Muscle of leg (tissue), 3 donors: ENCODE measurements at regions not wholly inside any gene's neighbourhood (a gene's known extent, or its start where the extent isn't known, plus 50 kb on each side); places are given as distances from the start of the nearest gene placed in this dataset.
"Not testable (repeated sequence)": the region's sequence is repeated elsewhere in the genome, so short reads cannot be mapped to it uniquely, and the experiment has no call there.

Experiments used
- DNase-seq: peaks from one replicate; pipeline ENCODE4 v3.0.0; 2013
- H3K27ac ChIP-seq: one replicate; pipeline ENCODE4 v1.5.1; 2013; ENCODE audit warnings: mild to moderate bottlenecking, low read length, control low read depth
- H3K27me3 ChIP-seq: one replicate; pipeline ENCODE4 v1.6.1; 2013; ENCODE audit warnings: low read length; ENCODE audit not compliant: control insufficient read depth, insufficient read depth
- H3K36me3 ChIP-seq: one replicate; pipeline ENCODE4 v1.6.1; 2013; ENCODE audit warnings: low read length; ENCODE audit not compliant: control insufficient read depth, insufficient read depth
- H3K4me1 ChIP-seq: one replicate; pipeline ENCODE4 v1.6.1; 2013; ENCODE audit warnings: low read length; ENCODE audit not compliant: control insufficient read depth, insufficient read depth
- H3K4me3 ChIP-seq: one replicate; pipeline ENCODE4 v1.5.1; 2013; ENCODE audit warnings: low read length, control low read depth
- H3K9me3 ChIP-seq: replicated peaks from 2 replicates; pipeline ENCODE4 v1.6.1; 2013; ENCODE audit warnings: low read depth, low read length; ENCODE audit not compliant: control insufficient read depth
- WGBS: methylation state at CpG from one replicate; pipeline ENCODE4 v1.1.5; 2013; ENCODE audit warnings: missing lambda C conversion rate; ENCODE audit not compliant: insufficient coverage; 5-methylcytosine and 5-hydroxymethylcytosine counted together

DNA sequence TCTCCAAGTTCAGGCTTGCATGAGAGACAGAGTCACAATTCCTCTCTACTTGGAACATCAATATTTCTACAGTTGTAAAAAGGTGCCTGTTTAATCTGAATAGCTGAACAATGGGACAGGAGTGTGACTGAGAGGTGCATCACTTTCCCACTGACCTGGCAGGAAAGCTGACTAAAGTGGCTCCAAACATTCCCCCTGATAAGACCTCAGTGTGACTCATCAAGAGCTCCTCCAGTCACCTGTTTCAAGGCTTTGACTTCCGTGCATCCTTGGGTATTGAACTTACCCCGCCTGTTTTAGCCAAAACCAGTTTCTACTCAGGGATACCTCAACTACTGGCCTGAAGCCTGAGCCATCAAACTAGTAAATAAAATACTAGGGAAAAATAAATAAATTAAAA, 453.9 kb upstream of the DDX18 start:
- no peaks in the 10 kb centered on the region for H3K27me3 ChIP-seq
- no peak overlapping the region for H3K27ac ChIP-seq
- no peaks in the 10 kb centered on the region for H3K9me3 ChIP-seq
- DNase-seq, result no peak
- no CpG with 5 or more reads among the region's 2 CpGs for WGBS
- no peaks in the 10 kb centered on the region for H3K36me3 ChIP-seq
- no peak overlapping the region for H3K4me3 ChIP-seq
- H3K4me1 ChIP-seq, result no peaks in the 10 kb centered on the region

DNA sequence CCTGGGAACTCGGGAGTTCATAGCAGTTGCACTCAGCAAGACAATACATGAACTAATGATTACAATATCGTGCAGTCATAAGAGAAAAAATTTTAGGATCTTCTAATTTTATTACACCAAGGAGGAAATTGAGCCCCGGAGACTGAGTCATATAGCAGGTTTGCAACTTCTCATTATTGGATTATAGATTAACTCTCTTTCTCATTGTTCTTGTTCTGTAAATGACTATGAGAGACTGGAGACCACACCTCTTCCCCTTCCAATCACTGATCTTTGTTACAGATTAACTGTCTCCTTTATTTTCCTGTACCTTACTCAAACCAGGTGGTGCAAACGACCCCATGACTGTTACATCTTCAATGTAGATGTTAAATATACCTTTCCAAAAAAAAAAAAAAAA, 435.8 kb upstream of the DDX18 start:
- DNase-seq, result no peak
- H3K9me3 ChIP-seq, result no peaks in the 10 kb centered on the region
- no peak overlapping the region for H3K27ac ChIP-seq
- H3K4me1 ChIP-seq, result no peaks in the 10 kb centered on the region
- H3K4me3 ChIP-seq, result no peak overlapping the region
- WGBS, result no CpG with 5 or more reads among the region's 4 CpGs
- H3K27me3 ChIP-seq, result no peaks in the 10 kb centered on the region
- H3K36me3 ChIP-seq, result no peaks in the 10 kb centered on the region

DNA sequence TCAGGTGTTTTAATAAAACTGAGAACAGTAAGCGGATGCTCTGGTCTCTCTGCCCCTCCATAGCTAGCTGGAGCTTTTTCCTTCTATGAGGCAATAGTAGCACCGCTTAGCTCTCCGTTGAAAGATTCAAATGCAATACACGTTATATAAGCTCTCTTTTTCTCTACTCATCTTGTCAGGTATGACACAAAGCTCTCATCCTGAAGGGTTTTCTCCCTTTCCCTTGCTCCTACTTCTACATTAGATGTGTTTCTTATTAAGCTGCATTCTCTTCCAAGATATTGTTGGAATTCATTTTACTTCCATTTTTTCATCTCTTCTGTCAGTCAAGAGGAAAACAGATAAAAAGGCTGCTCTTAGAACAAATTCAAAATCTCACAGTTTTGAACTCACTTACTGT, 434.6 kb upstream of the DDX18 start:
- no peak overlapping the region for H3K27ac ChIP-seq
- no peaks in the 10 kb centered on the region for H3K27me3 ChIP-seq
- no peak for DNase-seq
- H3K36me3 ChIP-seq, result no peaks in the 10 kb centered on the region
- 97% methylated on average over 3 of the region's 4 CpGs for WGBS
- H3K9me3 ChIP-seq, result no peaks in the 10 kb centered on the region
- no peak overlapping the region for H3K4me3 ChIP-seq
- no peaks in the 10 kb centered on the region for H3K4me1 ChIP-seq

DNA sequence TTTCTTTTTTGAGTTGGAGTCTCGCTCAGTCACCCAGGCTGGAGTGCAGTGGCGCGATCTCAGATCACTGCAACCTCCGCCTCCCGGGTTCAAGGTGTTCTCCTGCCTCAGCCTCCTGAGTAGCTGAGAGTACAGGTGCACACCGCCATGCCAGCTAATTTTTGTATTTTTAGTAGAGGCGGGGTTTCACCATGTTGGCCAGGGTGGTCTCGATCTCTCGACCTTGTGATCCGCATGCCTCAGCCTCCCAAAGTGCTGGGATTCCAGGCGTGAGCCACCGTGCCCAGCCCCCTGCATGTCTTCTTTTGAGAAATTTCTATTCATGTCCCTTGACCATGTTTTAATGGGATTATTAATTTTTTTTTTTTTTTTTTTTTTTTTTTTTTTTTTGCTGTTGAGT, 430.5 kb upstream of the DDX18 start:
- DNase-seq, H3K9me3 ChIP-seq, H3K27ac ChIP-seq, H3K4me3 ChIP-seq, H3K4me1 ChIP-seq, H3K36me3 ChIP-seq, H3K27me3 ChIP-seq: not testable (repeated sequence)
- WGBS, result 96% methylated on average over 10 of the region's 12 CpGs

DNA sequence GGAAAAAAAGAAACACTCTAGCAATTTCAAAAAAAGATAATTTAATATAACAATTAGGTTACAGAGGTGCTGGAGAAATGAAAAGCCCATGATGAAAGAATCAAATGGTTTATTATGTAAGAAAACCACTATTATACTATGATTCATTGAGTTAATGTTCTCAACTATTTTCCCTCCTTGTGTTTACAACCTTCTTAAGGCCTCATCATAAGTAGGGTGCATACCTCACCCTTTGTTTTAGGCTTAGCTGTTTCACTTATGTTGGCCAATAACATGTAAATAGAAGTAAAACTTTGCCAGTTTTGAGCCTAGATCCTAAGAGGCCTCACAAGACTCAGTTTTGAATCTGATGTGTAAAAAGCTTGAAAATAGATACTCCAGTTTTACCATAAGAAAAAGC, 418.3 kb upstream of the DDX18 start:
- Histone ChIP-seq H3K27me3 (no peaks in the 10 kb centered on the region), H3K4me3 (no peak overlapping the region), H3K4me1 (no peaks in the 10 kb centered on the region), H3K27ac (no peak overlapping the region), H3K9me3 (no peaks in the 10 kb centered on the region), H3K36me3 (no peaks in the 10 kb centered on the region)
- DNase-seq, result no peak

DNA sequence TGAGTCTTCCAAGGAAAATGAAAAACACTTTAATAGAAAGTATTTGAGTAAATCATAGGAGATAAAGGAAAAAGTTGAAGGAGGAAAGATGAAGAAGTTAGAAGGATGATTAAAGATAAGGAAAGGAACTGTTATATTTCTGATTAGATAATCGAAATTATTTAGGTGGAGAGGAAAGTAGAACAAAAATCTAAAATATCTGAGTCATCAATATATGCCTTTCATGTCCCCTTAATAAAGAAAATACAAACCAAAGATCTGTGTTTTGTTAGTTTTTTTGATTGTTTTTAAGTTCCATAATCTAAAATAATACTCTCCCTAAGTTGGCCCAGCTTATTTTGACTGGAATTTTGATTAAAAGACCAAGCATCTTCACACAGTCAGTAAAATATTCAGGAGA, 412.9 kb upstream of the DDX18 start:
- DNase-seq, result no peak
- Histone ChIP-seq H3K9me3 (no peaks in the 10 kb centered on the region), H3K4me1 (no peaks in the 10 kb centered on the region), H3K36me3 (no peaks in the 10 kb centered on the region), H3K4me3 (no peak overlapping the region), H3K27ac (no peak overlapping the region), H3K27me3 (no peaks in the 10 kb centered on the region)
- no CpG with 5 or more reads among the region's 1 CpG for WGBS

DNA sequence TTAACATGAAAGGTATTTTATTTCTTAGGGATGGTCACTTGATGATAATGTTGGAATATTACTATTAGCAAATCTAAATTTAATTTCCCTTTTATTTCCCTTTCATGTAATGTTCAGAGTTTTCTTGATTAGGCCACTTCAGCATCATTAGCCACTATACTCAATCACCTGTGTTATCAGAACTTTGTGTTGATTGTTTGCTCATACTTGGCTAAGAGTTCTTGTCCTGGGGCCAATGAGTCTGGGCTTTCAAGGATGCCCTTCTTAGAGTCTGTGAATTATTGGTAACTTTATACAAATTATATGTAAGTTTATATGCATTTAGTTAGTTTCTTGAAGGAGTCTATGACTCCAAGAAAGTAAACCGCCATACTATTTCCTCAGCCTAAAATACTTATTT, 408.0 kb upstream of the DDX18 start:
- Histone ChIP-seq H3K4me1 (no peaks in the 10 kb centered on the region), H3K27me3 (no peaks in the 10 kb centered on the region), H3K4me3 (no peak overlapping the region), H3K9me3 (no peaks in the 10 kb centered on the region), H3K27ac (no peak overlapping the region), H3K36me3 (no peaks in the 10 kb centered on the region)
- no CpG with 5 or more reads among the region's 1 CpG for WGBS
- no peak for DNase-seq

DNA sequence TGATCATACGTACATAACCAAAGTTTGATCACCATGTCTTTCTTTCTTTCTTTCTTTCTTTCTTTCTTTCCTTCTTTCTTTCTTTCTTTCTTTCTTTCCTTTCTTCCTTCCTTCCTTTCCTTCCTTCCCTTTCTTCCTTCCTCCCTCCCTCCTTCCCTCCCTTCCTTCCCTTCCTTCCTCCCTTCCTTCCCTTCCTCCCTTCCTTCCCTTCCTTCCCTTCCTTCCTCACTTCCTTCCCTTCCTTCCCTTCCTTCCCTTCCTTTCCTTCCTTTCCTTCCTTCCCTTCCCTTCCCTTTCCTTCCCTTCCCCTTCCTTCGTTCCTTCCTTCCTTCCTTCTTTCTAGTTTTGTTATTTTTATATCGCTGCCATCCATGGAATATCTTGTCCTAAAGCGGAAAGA, 406.7 kb upstream of the DDX18 start:
- WGBS, result no CpG with 5 or more reads among the region's 4 CpGs
- no peak overlapping the region for H3K4me3 ChIP-seq
- no peaks in the 10 kb centered on the region for H3K4me1 ChIP-seq
- H3K36me3 ChIP-seq, result no peaks in the 10 kb centered on the region
- H3K27me3 ChIP-seq, result no peaks in the 10 kb centered on the region
- DNase-seq, result no peak
- no peaks in the 10 kb centered on the region for H3K9me3 ChIP-seq
- no peak overlapping the region for H3K27ac ChIP-seq

DNA sequence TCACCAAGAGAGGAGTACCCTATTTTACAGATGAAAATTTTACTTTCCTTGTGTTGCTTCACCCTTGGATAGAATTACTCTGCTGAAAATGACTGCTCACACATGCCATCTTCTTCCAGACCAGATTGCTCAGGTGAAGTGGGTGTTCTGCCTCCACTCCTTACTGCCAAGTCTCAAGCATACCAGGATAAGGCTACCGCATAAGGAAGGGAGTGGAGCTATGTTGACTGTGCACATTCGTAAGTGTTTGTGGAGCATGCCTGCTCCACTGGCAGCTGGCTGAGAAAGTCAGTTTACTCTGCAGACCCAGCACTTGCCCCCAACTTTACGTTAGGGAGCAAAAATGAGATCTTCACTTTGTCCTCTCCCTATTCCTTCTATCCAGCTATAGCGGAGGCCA, 405.0 kb upstream of the DDX18 start:
- no peaks in the 10 kb centered on the region for H3K36me3 ChIP-seq
- no peaks in the 10 kb centered on the region for H3K4me1 ChIP-seq
- no peak overlapping the region for H3K27ac ChIP-seq
- no peaks in the 10 kb centered on the region for H3K9me3 ChIP-seq
- DNase-seq, result no peak
- no peaks in the 10 kb centered on the region for H3K27me3 ChIP-seq
- 89% methylated on average over 3 of the region's 4 CpGs for WGBS
- H3K4me3 ChIP-seq, result no peak overlapping the region

DNA sequence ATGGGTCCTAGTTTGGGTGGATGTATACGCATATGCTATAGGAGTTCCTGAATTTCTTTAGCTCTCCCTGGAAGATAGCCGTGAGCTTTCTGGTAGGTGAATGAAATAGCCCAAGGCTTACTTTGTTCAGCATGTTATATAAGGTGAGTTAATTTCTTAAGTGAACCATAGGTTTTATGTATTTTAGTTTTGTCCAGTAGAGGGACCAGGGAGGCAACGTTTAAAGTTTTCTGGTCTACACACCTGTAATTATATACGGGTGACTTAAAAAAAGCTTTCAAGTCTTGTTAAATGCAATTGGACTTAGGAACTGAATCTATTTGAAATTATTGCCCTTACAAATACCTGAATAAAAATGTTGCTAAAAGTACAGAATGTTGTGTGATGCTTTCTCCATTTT, 402.5 kb upstream of the DDX18 start:
- Histone ChIP-seq H3K9me3 (no peaks in the 10 kb centered on the region), H3K27me3 (no peaks in the 10 kb centered on the region), H3K36me3 (no peaks in the 10 kb centered on the region), H3K4me1 (no peaks in the 10 kb centered on the region), H3K27ac (no peak overlapping the region), H3K4me3 (no peak overlapping the region)
- 100% methylated on average over 1 of the region's 4 CpGs for WGBS
- no peak for DNase-seq

DNA sequence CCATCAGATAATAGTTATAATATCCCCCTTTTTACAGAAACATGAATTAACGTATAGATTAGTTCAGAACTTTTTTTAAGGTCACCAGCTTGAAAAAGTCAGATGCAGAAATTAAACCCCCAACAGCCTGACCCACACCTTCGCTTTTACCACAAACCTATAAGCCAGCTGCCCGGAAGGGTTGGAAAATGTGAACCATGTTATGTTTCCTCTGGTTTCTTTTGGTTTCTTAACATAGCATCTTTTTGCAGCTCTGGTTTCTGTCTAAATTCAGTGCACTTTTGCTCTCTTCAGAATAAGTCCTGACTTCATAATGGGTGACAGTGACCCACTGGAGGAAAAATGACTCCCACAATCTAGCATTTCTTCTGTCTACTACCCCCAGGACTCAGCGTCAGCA, 381.7 kb upstream of the DDX18 start:
- no peak for DNase-seq
- WGBS, result 25% methylated on average over 1 of the region's 4 CpGs
- Histone ChIP-seq H3K4me3 (no peak overlapping the region), H3K27ac (no peak overlapping the region), H3K27me3 (no peaks in the 10 kb centered on the region), H3K4me1 (no peaks in the 10 kb centered on the region), H3K9me3 (no peaks in the 10 kb centered on the region), H3K36me3 (no peaks in the 10 kb centered on the region)
